ENCODE measurements at regions not wholly inside any gene's neighbourhood (a gene's known extent, or its start where the extent isn't known, plus 50 kb on each side); places are given as distances from the start of the nearest gene placed in this dataset.
"Not testable (repeated sequence)": the region's sequence is repeated elsewhere in the genome, so short reads cannot be mapped to it uniquely, and the experiment has no call there.

DNA sequence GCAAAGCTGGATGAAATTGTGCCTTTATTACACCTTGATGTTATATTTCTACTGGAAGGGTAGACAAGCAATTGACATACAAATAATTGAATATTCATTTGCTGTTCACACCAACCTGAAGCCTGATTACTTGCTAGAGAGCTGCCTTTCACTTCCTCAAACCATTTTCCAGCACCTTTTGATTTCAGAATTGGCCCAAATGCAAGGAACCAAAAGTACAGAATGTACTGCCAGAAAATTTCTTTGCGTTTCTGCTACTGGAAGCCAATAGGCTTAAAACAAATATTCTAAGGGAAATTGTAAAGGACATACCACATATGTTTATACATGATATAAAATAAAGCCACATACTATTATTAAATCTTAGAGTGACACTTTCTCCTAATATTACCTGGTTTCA lies 94.5 kb downstream of the RFPL4B start:
- Mint-ChIP-seq H3K36me3 (no peaks in the 10 kb centered on the region), H3K4me1 (ENCODE audit: unreplicated experiment) (peaks cover 26% of the 10 kb centered on the region), H3K4me3 (no peak overlapping the region), H3K27me3 (no peaks in the 10 kb centered on the region), H3K27ac (no peak overlapping the region), H3K9me3 (no peaks in the 10 kb centered on the region)
- DNase-seq (ENCODE audit: extremely low spot score, unreplicated experiment) = no peak
- TF ChIP-seq, protein P1, sequence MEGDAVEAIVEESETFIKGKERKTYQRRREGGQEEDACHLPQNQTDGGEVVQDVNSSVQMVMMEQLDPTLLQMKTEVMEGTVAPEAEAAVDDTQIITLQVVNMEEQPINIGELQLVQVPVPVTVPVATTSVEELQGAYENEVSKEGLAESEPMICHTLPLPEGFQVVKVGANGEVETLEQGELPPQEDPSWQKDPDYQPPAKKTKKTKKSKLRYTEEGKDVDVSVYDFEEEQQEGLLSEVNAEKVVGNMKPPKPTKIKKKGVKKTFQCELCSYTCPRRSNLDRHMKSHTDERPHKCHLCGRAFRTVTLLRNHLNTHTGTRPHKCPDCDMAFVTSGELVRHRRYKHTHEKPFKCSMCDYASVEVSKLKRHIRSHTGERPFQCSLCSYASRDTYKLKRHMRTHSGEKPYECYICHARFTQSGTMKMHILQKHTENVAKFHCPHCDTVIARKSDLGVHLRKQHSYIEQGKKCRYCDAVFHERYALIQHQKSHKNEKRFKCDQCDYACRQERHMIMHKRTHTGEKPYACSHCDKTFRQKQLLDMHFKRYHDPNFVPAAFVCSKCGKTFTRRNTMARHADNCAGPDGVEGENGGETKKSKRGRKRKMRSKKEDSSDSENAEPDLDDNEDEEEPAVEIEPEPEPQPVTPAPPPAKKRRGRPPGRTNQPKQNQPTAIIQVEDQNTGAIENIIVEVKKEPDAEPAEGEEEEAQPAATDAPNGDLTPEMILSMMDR (conservative IDR thresholded peaks at IDR 0.05) = no peak

DNA sequence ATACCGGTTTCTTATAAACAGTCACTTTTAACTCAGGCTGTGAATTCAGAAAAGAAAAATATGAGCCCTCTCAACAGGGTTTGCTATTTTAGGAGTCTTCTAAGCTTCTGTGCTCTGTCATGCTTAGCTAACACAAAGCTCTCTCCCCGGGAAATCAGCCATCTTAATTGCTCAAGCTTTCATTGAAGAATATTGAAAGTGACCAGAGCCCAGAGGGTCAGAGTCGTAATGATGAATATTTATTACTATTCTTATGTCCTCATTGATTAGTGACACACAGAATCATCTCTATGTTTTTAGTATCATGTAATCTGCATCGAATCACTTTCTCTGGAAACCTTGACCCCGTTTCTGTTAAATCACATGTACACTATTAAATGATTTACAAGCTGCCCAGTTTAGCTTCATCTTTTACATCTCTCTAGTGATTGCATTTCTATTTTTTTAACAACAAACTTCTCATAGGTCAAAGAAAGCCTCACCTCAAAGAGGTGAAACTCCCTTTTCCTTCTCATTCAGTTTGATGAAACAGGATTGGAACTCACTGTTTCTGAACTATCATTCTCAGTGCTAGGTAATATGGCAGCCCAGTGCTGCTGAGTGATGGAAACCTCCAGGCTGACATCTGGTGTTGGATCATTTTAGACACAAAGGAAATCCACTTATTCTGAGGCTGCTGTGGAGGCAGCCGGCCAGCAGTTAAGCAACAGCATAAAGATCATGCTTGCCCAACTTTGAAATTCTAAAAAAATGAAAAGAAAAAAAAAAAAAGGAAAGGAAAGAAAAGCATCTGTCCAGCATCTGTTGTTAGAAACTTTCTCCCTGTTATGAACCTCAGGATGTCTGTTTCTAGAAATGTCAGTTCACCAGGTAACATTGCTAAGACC lies 96.3 kb downstream of the RFPL4B start:
- Mint-ChIP-seq H3K4me1 (ENCODE audit: unreplicated experiment) (peaks cover 19% of the 10 kb centered on the region), H3K36me3 (no peaks in the 10 kb centered on the region), H3K27me3 (no peaks in the 10 kb centered on the region), H3K9me3 (no peaks in the 10 kb centered on the region), H3K27ac (no peak overlapping the region), H3K4me3 (peak overlapping the region; percentile 17)
- no peak for DNase-seq (ENCODE audit: extremely low spot score, unreplicated experiment)
- TF ChIP-seq, protein P1 (conservative IDR thresholded peaks at IDR 0.05) = no peak

DNA sequence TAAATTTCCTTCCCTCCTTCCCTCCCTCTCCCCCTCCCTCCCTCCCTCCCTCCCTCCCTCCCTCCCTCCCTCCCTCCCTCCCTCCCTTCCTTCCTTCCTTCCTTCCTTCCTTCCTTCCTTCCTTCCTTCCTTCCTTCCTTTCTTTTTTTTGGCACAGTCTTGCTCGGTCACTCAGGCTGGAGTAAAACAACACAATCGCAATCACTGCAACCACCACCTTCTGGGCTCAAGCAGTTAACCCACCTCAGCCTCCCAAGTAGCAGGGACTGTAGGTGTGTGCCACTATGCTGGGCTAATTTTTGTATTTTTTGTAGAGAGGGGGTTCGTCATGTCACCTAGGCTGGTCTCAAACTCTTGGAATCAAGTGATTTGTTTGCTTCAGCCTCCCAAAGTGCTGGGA lies 101.7 kb downstream of the RFPL4B start:
- H3K27ac Mint-ChIP-seq; DNase-seq (ENCODE audit: extremely low spot score, unreplicated experiment); H3K36me3 Mint-ChIP-seq; H3K4me1 Mint-ChIP-seq (ENCODE audit: unreplicated experiment); H3K4me3 Mint-ChIP-seq; H3K27me3 Mint-ChIP-seq: not testable (repeated sequence)
- H3K9me3 Mint-ChIP-seq = peaks cover 10% of the 10 kb centered on the region

DNA sequence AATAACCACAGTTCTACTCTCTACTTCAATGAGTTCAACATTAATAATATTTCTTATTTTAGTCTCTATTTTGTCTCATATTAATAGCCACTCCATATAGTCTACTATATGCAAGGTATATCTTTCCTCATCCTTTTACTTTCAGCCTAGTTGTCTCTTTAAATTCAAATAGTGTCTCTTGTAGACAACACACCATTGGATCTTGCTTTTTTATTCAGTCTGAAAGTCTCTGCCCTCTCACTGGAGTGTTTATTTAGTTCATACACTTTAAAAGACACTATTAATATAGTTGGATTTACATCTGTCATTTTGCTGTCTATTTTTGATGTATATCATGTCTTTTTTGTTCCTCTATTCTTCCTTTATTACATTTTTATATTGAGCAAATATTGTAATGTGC lies 103.5 kb downstream of the RFPL4B start:
- H3K27me3 Mint-ChIP-seq = no peaks in the 10 kb centered on the region
- no peaks in the 10 kb centered on the region for H3K36me3 Mint-ChIP-seq
- H3K4me1 Mint-ChIP-seq (ENCODE audit: unreplicated experiment) = no peaks in the 10 kb centered on the region
- H3K9me3 Mint-ChIP-seq = peaks cover 10% of the 10 kb centered on the region
- TF ChIP-seq, protein P1 (conservative IDR thresholded peaks at IDR 0.05) = no peak
- no peak for DNase-seq (ENCODE audit: extremely low spot score, unreplicated experiment)
- no peak overlapping the region for H3K27ac Mint-ChIP-seq
- no peak overlapping the region for H3K4me3 Mint-ChIP-seq

DNA sequence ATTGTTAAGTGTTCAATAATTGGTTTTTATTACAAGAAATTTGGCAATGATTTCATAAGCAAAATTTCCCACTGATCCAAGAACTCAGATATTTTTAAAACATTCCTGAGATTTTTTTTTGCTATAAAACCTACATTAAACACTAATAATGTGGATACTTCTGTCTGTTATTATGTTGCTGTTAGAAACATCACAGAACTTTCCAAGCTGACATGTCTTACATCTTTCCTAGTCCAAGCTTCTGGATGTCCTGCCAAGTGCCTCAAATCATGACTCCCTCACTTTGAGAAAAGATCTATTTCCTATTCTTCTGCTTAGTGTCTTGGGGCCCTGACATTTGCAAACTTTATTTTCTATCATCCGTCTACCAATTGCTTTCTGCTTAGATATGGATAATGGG lies 110.8 kb downstream of the RFPL4B start:
- H3K4me3 Mint-ChIP-seq = no peak overlapping the region
- peaks cover 5% of the 10 kb centered on the region for H3K9me3 Mint-ChIP-seq
- no peaks in the 10 kb centered on the region for H3K27me3 Mint-ChIP-seq
- no peaks in the 10 kb centered on the region for H3K4me1 Mint-ChIP-seq (ENCODE audit: unreplicated experiment)
- H3K36me3 Mint-ChIP-seq = no peaks in the 10 kb centered on the region
- no peak for DNase-seq (ENCODE audit: extremely low spot score, unreplicated experiment)
- TF ChIP-seq, protein P1 (conservative IDR thresholded peaks at IDR 0.05) = no peak
- H3K27ac Mint-ChIP-seq = no peak overlapping the region

DNA sequence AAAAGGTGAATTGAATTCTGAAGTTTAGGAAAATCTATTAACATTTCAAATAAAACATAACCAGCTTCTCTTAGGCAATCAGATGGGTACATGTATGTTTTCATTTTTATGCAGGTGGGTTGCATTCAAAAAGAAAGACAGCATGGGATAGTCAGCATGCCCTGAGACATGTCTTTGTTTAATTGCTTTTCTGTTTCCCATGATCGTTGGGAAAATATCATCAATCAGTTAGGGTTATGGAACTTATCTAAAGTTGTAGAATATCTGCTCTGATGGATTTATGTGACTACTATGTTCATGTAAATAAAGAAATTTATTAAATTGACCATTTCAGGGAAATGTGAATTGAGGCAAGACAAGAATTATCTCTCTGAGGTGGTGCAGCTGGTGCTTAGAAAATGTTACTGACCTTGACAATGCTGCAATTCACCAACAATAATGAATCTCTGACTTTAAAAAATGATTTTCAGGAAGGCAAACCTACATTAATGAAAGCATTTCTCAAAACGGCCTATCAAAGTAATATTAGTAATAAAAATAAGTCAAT lies 112.7 kb downstream of the RFPL4B start:
- TF ChIP-seq, protein P1 (conservative IDR thresholded peaks at IDR 0.05) = no peak
- no peak for DNase-seq (ENCODE audit: extremely low spot score, unreplicated experiment)
- Mint-ChIP-seq H3K9me3 (peaks cover 5% of the 10 kb centered on the region), H3K4me1 (ENCODE audit: unreplicated experiment) (no peaks in the 10 kb centered on the region), H3K36me3 (no peaks in the 10 kb centered on the region), H3K4me3 (no peak overlapping the region), H3K27ac (no peak overlapping the region), H3K27me3 (no peaks in the 10 kb centered on the region)
